ENCODE measurements at regions not wholly inside any gene's neighbourhood (a gene's known extent, or its start where the extent isn't known, plus 50 kb on each side); places are given as distances from the start of the nearest gene placed in this dataset.

DNA sequence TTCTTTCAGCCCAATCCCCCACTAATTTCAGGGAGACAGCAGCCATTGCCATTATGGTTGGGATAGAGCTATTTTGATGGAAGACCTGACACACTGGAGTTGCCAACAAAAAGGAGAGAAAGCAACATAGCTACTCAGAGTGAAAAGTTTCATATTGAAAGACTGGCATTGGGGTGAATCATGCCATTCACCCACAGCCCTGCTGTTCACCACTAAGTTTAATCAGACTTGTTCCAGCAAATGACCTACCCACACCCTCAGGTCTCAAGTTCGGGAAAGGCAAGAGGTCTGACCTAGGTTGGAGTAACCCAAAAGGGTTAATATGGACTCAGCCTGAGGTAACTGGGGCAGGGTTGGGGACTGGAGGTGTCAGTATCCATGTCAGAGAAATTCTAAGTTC is 169.2 kb downstream of the PAWR start:
- TF ChIP-seq, protein P1, sequence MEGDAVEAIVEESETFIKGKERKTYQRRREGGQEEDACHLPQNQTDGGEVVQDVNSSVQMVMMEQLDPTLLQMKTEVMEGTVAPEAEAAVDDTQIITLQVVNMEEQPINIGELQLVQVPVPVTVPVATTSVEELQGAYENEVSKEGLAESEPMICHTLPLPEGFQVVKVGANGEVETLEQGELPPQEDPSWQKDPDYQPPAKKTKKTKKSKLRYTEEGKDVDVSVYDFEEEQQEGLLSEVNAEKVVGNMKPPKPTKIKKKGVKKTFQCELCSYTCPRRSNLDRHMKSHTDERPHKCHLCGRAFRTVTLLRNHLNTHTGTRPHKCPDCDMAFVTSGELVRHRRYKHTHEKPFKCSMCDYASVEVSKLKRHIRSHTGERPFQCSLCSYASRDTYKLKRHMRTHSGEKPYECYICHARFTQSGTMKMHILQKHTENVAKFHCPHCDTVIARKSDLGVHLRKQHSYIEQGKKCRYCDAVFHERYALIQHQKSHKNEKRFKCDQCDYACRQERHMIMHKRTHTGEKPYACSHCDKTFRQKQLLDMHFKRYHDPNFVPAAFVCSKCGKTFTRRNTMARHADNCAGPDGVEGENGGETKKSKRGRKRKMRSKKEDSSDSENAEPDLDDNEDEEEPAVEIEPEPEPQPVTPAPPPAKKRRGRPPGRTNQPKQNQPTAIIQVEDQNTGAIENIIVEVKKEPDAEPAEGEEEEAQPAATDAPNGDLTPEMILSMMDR (IDR thresholded peaks at IDR 0.05): no peak
- TF ChIP-seq POLR2A (IDR thresholded peaks at IDR 0.05; ENCODE audit: low read length) (no peak), ZFP36 (IDR thresholded peaks at IDR 0.05; ENCODE audit: borderline replicate concordance, partially characterized antibody) (no peak), BHLHE40 (IDR thresholded peaks at IDR 0.05; ENCODE audit: low read depth, low read length) (no peak), ESRRA (IDR thresholded peaks at IDR 0.05; ENCODE audit: borderline replicate concordance, low read length) (no peak), NFE2L2 (conservative IDR thresholded peaks at IDR 0.05; ENCODE audit: low read length) (no peak)
